HG03108 (cell line): ENCODE measurements at regions not wholly inside any gene's neighbourhood (a gene's known extent, or its start where the extent isn't known, plus 50 kb on each side); places are given as distances from the start of the nearest gene placed in this dataset.

ENCODE experiments used
- ATAC-seq: cut with Tn5 transposase; IDR thresholded peaks from one replicate; pipeline ENCODE4 v1.9.1; 2021; ENCODE audit warnings: moderate library complexity; ENCODE audit not compliant: unreplicated experiment

DNA sequence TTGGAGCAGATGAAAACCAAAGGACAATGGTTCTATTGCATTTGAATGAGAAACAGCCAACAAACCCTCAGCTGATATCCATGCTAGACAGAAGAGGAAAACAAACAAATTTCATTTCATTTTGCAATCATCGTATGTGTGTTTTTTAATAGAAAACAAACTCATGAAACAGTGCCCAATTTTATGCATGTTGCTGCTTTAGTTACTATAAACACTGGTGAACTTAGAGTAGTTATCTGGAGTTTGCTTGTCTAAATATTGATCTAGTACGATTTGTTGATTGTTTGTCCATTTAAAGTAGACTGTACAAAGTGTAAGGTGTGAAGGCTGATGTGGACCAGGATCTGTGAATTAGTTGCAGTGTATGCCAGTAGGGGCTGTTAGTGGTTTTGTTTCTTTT lies 166.6 kb downstream of the KITLG start:
- ATAC-seq: no peak

DNA sequence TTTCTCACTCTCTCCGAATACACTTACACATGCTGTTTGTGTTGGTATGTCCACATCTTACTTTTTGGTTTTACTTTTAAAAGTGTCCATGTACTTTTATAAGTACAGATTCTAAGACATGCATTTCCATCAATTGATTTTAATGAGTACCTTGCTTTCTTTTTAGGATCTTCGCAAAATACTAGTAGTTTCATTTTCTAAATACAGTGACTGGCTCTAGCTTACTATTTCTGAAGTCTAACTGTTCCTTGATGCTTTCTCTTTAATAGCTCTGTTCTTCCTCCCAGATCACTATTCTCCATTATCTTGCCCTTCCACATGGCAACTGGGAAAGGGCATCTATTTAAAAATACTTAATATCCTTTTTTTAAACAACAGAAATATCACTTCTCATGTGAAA lies 164.1 kb downstream of the KITLG start:
- ATAC-seq: no peak

- no peak for ATAC-seq
These were observed 163.5 kb downstream of the KITLG start for GRCh38 chr12:88416786-88417185.

- no peak for ATAC-seq
These were observed 162.7 kb downstream of the KITLG start for GRCh38 chr12:88417531-88417930.

DNA sequence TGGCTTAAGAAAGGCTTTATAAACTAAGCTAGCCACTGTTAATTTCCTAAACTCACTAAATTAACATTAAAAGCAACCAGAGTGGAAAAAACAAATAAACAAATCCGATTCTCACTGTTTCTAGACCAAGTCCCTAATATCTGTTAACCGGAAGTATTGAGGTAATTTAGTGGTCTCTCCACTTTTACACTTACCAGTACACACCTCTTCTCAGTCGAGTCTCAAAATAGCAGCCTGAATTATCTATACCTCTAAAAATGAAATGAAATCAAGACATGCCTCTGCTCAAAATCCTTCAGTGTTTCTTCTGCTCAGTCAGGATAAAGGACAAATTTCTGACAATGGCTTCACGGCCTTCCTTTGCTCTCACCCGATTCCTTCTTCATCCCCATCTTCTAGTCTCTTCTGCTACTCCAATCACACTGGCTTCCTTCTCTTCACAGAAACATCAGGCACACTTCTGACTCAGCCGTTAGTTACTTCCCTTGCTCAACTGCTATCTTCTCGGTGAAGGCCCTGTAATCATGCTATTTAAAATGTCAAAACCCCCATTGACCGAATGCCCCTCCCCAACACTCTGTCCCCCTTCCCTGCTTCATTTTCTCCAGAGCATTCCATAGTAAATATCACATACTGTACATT lies 161.3 kb downstream of the KITLG start:
- no peak for ATAC-seq

- no peak for ATAC-seq
These were observed 160.5 kb downstream of the KITLG start for GRCh38 chr12:88419794-88420193.

DNA sequence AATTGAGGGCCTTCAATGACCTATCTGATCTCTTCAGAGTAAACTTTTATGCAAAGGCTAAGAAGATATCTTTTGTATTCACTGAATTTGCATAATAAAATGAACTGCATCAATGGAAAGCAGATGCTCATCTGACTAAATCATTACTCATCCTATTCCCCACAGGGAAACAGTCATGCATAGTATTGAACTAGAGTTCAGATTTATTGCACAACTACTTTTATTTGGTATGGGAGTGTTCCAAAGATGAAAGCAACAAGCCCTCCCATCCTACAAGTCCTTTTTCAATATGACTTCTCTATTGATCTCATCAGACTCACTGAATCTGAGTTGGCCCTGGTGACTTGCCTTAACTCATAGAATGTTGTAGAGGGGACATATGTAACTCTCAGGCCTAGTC lies 159.8 kb downstream of the KITLG start:
- ATAC-seq: no peak

DNA sequence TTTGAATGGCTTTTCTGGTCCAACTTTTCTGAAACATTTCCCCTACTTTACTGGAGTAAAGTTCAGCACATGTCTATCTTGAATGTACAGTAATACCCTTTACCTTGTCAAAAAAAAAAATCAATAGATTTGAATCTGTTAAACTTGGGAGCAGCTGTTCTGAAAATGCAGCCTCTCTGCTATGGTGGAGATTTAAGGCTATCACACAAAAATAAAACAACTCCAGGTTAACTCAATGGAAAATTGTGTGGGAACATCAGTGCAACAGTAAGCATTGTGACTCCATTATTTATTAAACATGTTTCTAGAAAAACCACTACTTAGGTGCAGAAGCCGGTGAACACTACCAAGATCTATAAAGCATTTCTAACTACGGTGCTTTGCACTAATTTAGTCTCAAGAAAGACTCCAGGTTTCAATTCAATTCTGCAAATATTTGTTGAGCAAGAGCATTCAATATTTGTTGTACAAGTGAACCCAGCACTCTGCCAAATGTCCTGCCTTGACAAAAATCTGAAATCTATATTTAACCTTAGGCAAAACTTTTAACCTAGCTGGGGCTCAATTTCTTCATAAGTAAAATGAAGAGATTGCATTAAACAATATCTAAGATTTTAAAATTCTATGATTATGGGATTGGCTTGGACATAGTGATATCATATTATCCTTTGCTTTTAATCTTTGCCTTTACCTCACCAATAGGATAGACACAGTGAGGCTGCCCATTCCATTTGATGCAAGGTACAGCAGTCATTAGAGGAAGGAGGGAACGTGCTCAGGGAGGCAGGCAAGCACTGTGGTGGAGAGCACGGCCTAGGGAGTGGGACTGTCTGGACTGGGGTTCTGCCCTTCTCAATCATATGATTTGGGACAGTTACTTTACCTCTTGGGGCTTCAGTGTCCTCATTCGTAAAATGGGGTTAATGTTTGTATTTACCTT lies 155.2 kb downstream of the KITLG start:
- ATAC-seq: no peak

DNA sequence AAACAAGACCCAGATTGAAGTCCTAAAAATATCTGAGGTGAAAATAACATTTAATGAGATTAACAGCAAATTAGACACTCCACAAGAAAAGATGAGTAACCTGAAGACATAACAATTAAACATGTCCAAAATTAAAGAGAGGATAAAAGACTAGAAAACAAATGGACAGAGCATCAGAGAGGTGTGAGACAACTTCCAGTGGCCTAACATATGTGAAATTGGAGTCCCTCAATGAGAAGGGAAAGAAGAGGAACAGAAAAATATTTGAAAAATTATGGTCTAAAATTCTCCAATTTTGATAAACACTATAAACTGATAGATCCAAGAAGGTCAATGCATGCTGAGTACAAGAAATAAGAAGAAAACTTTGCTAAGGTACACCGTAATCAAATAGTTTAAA lies 151.9 kb downstream of the KITLG start:
- ATAC-seq: no peak

GRCh38 chr12:88431246-88431645 lies 149.0 kb downstream of the KITLG start:
- no peak for ATAC-seq

DNA sequence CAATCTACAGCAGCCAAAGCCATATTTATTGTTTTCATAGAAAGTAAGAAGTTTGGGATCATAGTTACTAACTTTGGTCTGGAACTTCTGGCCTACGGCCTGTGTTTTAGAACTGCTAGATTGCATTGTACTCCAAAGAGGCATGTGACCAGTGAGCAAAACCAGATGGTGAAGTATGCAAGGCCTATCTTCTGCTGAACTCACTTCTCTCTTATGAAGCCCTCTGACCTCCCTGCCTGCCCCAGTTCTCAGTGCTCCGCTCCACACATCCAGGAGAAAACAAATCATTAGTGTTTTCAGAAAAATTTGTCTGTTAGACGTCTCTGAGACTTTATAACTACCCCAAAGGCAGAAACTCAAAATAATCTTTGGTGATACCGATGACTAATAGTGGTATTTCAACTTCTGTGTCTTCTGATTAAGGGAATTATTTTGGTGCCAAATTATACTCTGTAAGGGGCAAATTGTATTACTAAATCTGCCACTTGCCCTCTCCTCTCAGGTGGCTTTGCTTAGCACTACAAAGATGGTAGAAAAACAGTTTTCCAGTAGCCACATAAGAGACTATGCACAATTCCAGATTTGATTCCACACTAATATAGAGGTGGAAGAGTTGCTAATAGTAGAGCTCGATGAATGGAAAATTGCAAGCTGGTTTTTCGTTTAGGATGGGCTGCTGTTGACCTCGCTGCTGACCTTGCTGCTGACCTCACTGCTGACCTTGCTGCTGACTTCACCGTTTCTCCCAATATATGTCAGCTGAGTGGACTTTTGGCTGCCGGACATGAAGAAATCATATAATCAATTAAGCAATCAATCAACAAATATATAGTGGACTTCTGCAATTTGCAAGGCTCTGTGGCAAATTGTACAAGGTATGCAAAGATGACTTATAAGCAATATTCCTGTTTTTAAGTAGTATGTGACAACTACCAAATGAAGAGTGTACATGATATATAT lies 147.5 kb downstream of the KITLG start:
- ATAC-seq: no peak

DNA sequence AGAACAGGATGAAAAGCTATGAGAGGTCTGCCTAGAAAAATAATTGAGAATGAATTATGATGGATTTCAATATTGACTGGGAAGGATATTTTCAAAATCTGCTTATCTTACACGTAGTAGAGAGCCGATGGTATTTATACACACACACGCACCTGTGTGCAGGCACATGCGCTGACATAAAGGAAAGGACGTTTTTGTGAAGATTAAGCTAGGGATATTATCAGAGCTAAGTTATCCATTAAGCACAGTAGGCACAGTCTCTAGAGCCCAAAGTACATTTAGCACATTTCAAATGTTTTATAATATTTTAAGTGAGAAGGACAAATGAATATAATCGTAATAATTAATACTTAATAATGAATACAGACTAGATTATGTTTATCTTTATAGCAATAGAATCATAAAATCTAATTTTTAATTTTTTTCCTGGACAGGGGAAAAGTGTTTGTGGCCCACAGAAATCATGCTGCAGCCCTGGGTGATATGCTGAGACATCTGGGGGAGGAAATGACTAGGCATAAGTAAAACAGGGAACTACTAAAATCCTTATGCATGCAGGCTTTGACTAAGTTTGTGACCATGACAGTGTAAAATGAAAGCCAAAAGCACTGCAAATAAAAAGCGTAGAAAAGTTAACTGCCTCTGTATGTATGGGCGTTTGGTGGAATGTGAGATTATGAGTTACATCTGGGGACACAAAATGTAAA lies 146.1 kb downstream of the KITLG start:
- peak; percentile 86 for ATAC-seq

- ATAC-seq: no peak
These were observed 144.8 kb downstream of the KITLG start for GRCh38 chr12:88435334-88436076.

DNA sequence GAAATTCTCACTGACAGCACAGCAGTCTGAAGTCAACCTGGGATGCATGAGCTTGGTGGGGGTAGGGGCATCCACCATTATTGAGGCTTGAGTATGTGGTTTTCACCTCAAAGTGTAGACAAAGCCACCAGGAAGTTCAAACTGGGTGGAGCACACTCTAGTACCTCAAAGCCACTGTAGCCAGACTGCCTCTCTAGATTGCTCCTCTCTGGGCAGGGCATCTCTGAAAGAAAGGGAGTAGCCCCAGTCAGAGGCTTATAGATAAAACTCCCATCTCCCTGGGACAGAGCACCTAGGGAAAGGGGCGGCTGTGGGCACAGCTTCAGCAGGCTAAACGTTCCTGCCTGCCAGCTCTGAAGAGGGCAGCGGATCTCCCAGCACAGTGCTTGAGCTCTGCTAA lies 143.0 kb downstream of the KITLG start:
- ATAC-seq: no peak
